ENCODE measurements at regions not wholly inside any gene's neighbourhood (a gene's known extent, or its start where the extent isn't known, plus 50 kb on each side); places are given as distances from the start of the nearest gene placed in this dataset.

GRCh38 chr4:138414202-138414601, 172.1 kb upstream of the SLC7A11 start:
- no peak overlapping the region for H3K4me3 ChIP-seq (ENCODE audit: low read depth, low read length)
- DNase-seq (ENCODE audit: low read depth) = no peak
- no peak for TF ChIP-seq CTCF (IDR thresholded peaks at IDR 0.05; ENCODE audit: insufficient read depth, low read depth, low read length, missing control alignments)

GRCh38 chr4:138413273-138413672, 171.1 kb upstream of the SLC7A11 start:
- no peak for TF ChIP-seq CTCF (IDR thresholded peaks at IDR 0.05; ENCODE audit: insufficient read depth, low read depth, low read length, missing control alignments)

GRCh38 chr4:138412847-138413246, 170.7 kb upstream of the SLC7A11 start:
- DNase-seq (ENCODE audit: low read depth) = no peak
- TF ChIP-seq CTCF (IDR thresholded peaks at IDR 0.05; ENCODE audit: insufficient read depth, low read depth, low read length, missing control alignments) = no peak
- H3K4me3 ChIP-seq (ENCODE audit: low read depth, low read length) = no peak overlapping the region

More at GRCh38 chr4:138413273-138413672, 171.1 kb upstream of the SLC7A11 start:
- H3K4me3 ChIP-seq (ENCODE audit: low read depth, low read length) = no peak overlapping the region
- DNase-seq (ENCODE audit: low read depth) = no peak

- H3K4me3 ChIP-seq (ENCODE audit: low read depth, low read length) = no peak overlapping the region
- DNase-seq (ENCODE audit: low read depth) = peak; percentile 12
- no peak for TF ChIP-seq CTCF (IDR thresholded peaks at IDR 0.05; ENCODE audit: insufficient read depth, low read depth, low read length, missing control alignments)
Observed at GRCh38 chr4:138410266-138410665, 168.1 kb upstream of the SLC7A11 start.

- DNase-seq (ENCODE audit: low read depth) = peak; percentile 31
- TF ChIP-seq CTCF (IDR thresholded peaks at IDR 0.05; ENCODE audit: insufficient read depth, low read depth, low read length, missing control alignments) = no peak
- H3K4me3 ChIP-seq (ENCODE audit: low read depth, low read length) = no peak overlapping the region
Observed at GRCh38 chr4:138409670-138410069, 167.5 kb upstream of the SLC7A11 start.

GRCh38 chr4:138408758-138409157, 166.6 kb upstream of the SLC7A11 start:
- TF ChIP-seq CTCF (IDR thresholded peaks at IDR 0.05; ENCODE audit: insufficient read depth, low read depth, low read length, missing control alignments) = no peak
- DNase-seq (ENCODE audit: low read depth) = no peak
- H3K4me3 ChIP-seq (ENCODE audit: low read depth, low read length) = no peak overlapping the region

- no peak for TF ChIP-seq CTCF (IDR thresholded peaks at IDR 0.05; ENCODE audit: insufficient read depth, low read depth, low read length, missing control alignments)
- H3K4me3 ChIP-seq (ENCODE audit: low read depth, low read length) = no peak overlapping the region
- DNase-seq (ENCODE audit: low read depth) = no peak
Observed at GRCh38 chr4:138407329-138407728, 165.2 kb upstream of the SLC7A11 start.
